ENCODE measurements at regions not wholly inside any gene's neighbourhood (a gene's known extent, or its start where the extent isn't known, plus 50 kb on each side); places are given as distances from the start of the nearest gene placed in this dataset.

DNA sequence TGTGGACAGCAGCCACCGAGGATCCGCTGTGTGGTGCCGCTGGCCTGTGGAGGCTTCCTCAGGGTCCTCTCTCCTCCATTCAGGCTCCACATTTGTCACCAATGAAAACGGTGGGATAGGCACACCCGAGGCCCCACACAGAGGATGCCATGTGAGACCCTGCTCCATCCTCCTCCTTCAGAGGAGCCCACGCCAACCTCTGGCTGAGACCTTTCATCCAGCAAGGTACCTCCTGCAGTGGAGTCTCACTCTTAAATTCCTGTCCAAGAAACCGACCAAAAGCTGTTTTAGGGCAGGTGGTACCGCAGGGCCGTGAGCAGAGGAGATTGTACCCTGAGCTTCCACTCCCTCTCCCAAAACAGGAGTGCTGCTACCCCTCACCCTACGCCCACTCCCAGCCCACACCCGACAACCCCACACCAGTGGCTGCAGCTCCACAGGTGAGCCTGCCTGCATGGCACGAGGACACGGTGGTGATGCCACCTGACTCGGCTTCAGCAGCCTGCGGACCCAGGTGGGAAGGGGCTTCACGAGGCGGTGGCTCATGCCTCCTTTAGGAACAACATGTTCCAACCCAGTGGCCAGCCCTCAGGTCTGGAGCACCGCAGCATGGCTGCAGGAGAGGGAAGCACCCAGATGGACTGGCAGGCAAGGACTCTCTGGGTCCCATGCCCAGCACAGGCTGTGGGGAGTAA lies 237.6 kb upstream of the AFDN start:
- TF ChIP-seq EZH2phosphoT487 (IDR thresholded peaks at IDR 0.05; ENCODE audit: borderline replicate concordance, low read length) = no peak
- TF ChIP-seq, protein P1, sequence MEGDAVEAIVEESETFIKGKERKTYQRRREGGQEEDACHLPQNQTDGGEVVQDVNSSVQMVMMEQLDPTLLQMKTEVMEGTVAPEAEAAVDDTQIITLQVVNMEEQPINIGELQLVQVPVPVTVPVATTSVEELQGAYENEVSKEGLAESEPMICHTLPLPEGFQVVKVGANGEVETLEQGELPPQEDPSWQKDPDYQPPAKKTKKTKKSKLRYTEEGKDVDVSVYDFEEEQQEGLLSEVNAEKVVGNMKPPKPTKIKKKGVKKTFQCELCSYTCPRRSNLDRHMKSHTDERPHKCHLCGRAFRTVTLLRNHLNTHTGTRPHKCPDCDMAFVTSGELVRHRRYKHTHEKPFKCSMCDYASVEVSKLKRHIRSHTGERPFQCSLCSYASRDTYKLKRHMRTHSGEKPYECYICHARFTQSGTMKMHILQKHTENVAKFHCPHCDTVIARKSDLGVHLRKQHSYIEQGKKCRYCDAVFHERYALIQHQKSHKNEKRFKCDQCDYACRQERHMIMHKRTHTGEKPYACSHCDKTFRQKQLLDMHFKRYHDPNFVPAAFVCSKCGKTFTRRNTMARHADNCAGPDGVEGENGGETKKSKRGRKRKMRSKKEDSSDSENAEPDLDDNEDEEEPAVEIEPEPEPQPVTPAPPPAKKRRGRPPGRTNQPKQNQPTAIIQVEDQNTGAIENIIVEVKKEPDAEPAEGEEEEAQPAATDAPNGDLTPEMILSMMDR (IDR thresholded peaks at IDR 0.05; ENCODE audit: low read depth, low read length, poor library complexity, severe bottlenecking) = no peak
- peaks cover 5% of the 10 kb centered on the region; the same call in 1 of the 2 replicates for H3K9me3 ChIP-seq (ENCODE audit: control insufficient read depth, insufficient read depth, low read length)
- H3K27ac ChIP-seq (ENCODE audit: low read depth, low read length) = no peak overlapping the region

GRCh38 chr6:167589615-167589940 lies 237.1 kb upstream of the AFDN start:
- Histone ChIP-seq H3K79me2 (ENCODE audit: control insufficient read depth, low read length) (no peaks in the 10 kb centered on the region), H3K27me3 (ENCODE audit: control insufficient read depth, low read length) (0 out of 2 replicates have a peak, but pooled peaks cover 3% of the 10 kb centered on the region), H3K36me3 (ENCODE audit: control insufficient read depth, low read length) (no peaks in the 10 kb centered on the region), H3K27ac (ENCODE audit: low read depth, low read length) (no peak overlapping the region), H3F3A (ENCODE audit: control insufficient read depth, insufficient read depth) (no peaks in the 10 kb centered on the region), H3K9me2 (replicated peaks; ENCODE audit: control insufficient read depth, low read length) (no peaks in the 10 kb centered on the region), H3K4me3 (ENCODE audit: low read length) (no peak overlapping the region), H3K9me3 (ENCODE audit: control insufficient read depth, insufficient read depth, low read length) (peaks cover 5% of the 10 kb centered on the region; the same call in 1 of the 2 replicates), H3K4me2 (ENCODE audit: low read length) (no peak overlapping the region), H3K4me1 (ENCODE audit: control insufficient read depth, low read length) (no peaks in the 10 kb centered on the region), H4K20me1 (ENCODE audit: control insufficient read depth, insufficient read depth, low read depth, low read length) (no peaks in the 10 kb centered on the region)
- TF ChIP-seq, protein P1 (IDR thresholded peaks at IDR 0.05; ENCODE audit: low read depth, low read length, poor library complexity, severe bottlenecking) = no peak
- TF ChIP-seq EZH2phosphoT487 (IDR thresholded peaks at IDR 0.05; ENCODE audit: borderline replicate concordance, low read length) = no peak

More for the DNA sequence above, 237.6 kb upstream of the AFDN start:
- H3K79me2 ChIP-seq (ENCODE audit: control insufficient read depth, low read length) = no peaks in the 10 kb centered on the region
- H3K9me2 ChIP-seq (replicated peaks; ENCODE audit: control insufficient read depth, low read length) = no peaks in the 10 kb centered on the region
- no peaks in the 10 kb centered on the region for H3K36me3 ChIP-seq (ENCODE audit: control insufficient read depth, low read length)
- no peak overlapping the region for H3K4me2 ChIP-seq (ENCODE audit: low read length)
- 0 out of 2 replicates have a peak, but pooled peaks cover 3% of the 10 kb centered on the region for H3K27me3 ChIP-seq (ENCODE audit: control insufficient read depth, low read length)
- H3F3A ChIP-seq (ENCODE audit: control insufficient read depth, insufficient read depth) = no peaks in the 10 kb centered on the region
- H3K4me1 ChIP-seq (ENCODE audit: control insufficient read depth, low read length) = no peaks in the 10 kb centered on the region
- H4K20me1 ChIP-seq (ENCODE audit: control insufficient read depth, insufficient read depth, low read depth, low read length) = no peaks in the 10 kb centered on the region
- no peak overlapping the region for H3K4me3 ChIP-seq (ENCODE audit: low read length)

GRCh38 chr6:167590193-167590592 lies 236.5 kb upstream of the AFDN start:
- H3F3A ChIP-seq (ENCODE audit: control insufficient read depth, insufficient read depth) = no peaks in the 10 kb centered on the region
- no peaks in the 10 kb centered on the region for H3K79me2 ChIP-seq (ENCODE audit: control insufficient read depth, low read length)
- H3K9me3 ChIP-seq (ENCODE audit: control insufficient read depth, insufficient read depth, low read length) = peaks cover 5% of the 10 kb centered on the region; the same call in 1 of the 2 replicates
- TF ChIP-seq EZH2phosphoT487 (IDR thresholded peaks at IDR 0.05; ENCODE audit: borderline replicate concordance, low read length) = no peak
- TF ChIP-seq, protein P1 (IDR thresholded peaks at IDR 0.05; ENCODE audit: low read depth, low read length, poor library complexity, severe bottlenecking) = no peak
- no peaks in the 10 kb centered on the region for H3K4me1 ChIP-seq (ENCODE audit: control insufficient read depth, low read length)
- H3K36me3 ChIP-seq (ENCODE audit: control insufficient read depth, low read length) = no peaks in the 10 kb centered on the region
- H3K4me2 ChIP-seq (ENCODE audit: low read length) = no peak overlapping the region
- no peak overlapping the region for H3K4me3 ChIP-seq (ENCODE audit: low read length)
- H3K27ac ChIP-seq (ENCODE audit: low read depth, low read length) = no peak overlapping the region
- H4K20me1 ChIP-seq (ENCODE audit: control insufficient read depth, insufficient read depth, low read depth, low read length) = no peaks in the 10 kb centered on the region
- 0 out of 2 replicates have a peak, but pooled peaks cover 2% of the 10 kb centered on the region for H3K27me3 ChIP-seq (ENCODE audit: control insufficient read depth, low read length)
- H3K9me2 ChIP-seq (replicated peaks; ENCODE audit: control insufficient read depth, low read length) = no peaks in the 10 kb centered on the region

Measured in DOHH2 (cell line).